ENCODE measurements at regions not wholly inside any gene's neighbourhood (a gene's known extent, or its start where the extent isn't known, plus 50 kb on each side); places are given as distances from the start of the nearest gene placed in this dataset.
"Not testable (repeated sequence)": the region's sequence is repeated elsewhere in the genome, so short reads cannot be mapped to it uniquely, and the experiment has no call there.

DNA sequence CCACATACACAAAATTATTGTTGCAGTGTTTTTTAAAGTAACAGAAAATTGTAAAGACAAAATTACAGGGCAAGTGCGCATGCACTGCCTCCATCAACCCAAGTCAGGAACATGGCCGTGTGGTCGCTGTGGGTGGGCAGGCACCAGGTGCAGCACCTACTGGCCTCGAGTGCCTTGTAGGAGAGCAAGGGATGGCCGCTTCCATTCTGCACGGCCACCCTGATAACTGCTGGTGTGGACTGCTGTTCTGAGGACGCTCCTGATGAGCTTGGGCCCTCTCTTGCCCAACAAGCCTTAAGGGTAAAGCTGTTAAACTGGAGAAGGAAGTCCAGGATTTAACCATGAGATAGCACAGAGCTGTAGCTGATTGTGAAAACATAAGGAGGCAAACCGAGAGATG lies 124.6 kb upstream of the PPP1R9A start:
- Histone ChIP-seq H2AFZ (ENCODE audit: low read length) (no peak overlapping the region), H3K9me3 (replicated peaks; ENCODE audit: insufficient read depth, low read length) (no peaks in the 10 kb centered on the region), H3K4me3 (ENCODE audit: low read length) (no peak overlapping the region), H3K27me3 (replicated peaks; ENCODE audit: insufficient read depth, low read length) (no peaks in the 10 kb centered on the region), H3K9me2 (replicated peaks; ENCODE audit: insufficient read depth, low read length) (no peaks in the 10 kb centered on the region), H4K20me1 (ENCODE audit: insufficient read depth, low read length) (no peaks in the 10 kb centered on the region), H3K27ac (ENCODE audit: low read length) (no peak overlapping the region), H3K36me3 (replicated peaks; ENCODE audit: insufficient read depth, low read length) (no peaks in the 10 kb centered on the region), H3F3A (ENCODE audit: insufficient read depth, low read length) (no peaks in the 10 kb centered on the region), H3K79me2 (ENCODE audit: low read length) (no peaks in the 10 kb centered on the region), H3K4me2 (ENCODE audit: low read depth, low read length) (no peak overlapping the region), H3K4me1 (ENCODE audit: low read length) (no peaks in the 10 kb centered on the region), H3K9ac (ENCODE audit: low read length) (no peak overlapping the region)
- no peak for DNase-seq
- no peak for TF ChIP-seq CTCF (IDR thresholded peaks at IDR 0.05; ENCODE audit: low read length)
- no peak for TF ChIP-seq EZH2 (optimal IDR thresholded peaks at IDR 0.05; ENCODE audit: low read depth, low read length)
- TF ChIP-seq EZH2phosphoT487 (IDR thresholded peaks at IDR 0.05; ENCODE audit: low read length), result no peak

DNA sequence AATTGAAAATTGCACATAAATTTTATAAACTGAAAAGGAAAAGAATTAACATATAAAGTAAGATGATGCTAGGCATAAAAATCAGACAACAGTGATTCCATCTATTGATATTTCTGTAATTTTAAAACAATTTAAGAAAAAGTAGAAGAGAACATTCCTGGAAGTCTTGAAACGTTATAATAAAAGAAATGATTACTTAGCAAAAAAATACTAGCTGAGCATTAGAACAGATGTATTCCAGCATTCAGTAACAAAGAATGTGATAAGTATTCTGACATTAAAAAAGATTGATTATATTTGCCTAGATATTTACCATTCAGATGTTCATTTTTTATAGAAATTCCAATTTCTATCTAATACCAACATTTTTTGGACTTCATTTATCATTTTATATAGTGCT lies 120.1 kb upstream of the PPP1R9A start:
- no peak overlapping the region for H3K4me2 ChIP-seq (ENCODE audit: low read depth, low read length)
- no peaks in the 10 kb centered on the region for H3K4me1 ChIP-seq (ENCODE audit: low read length)
- no peak for TF ChIP-seq EZH2phosphoT487 (IDR thresholded peaks at IDR 0.05; ENCODE audit: low read length)
- TF ChIP-seq EZH2 (optimal IDR thresholded peaks at IDR 0.05; ENCODE audit: low read depth, low read length), result no peak
- TF ChIP-seq CTCF (IDR thresholded peaks at IDR 0.05; ENCODE audit: low read length), result no peak
- H3F3A ChIP-seq (ENCODE audit: insufficient read depth, low read length), result no peaks in the 10 kb centered on the region
- no peaks in the 10 kb centered on the region for H3K27me3 ChIP-seq (replicated peaks; ENCODE audit: insufficient read depth, low read length)
- H3K9me2 ChIP-seq (replicated peaks; ENCODE audit: insufficient read depth, low read length), result no peaks in the 10 kb centered on the region
- no peak overlapping the region for H3K4me3 ChIP-seq (ENCODE audit: low read length)
- H4K20me1 ChIP-seq (ENCODE audit: insufficient read depth, low read length), result no peaks in the 10 kb centered on the region
- H3K9ac ChIP-seq (ENCODE audit: low read length), result no peak overlapping the region
- no peaks in the 10 kb centered on the region for H3K36me3 ChIP-seq (replicated peaks; ENCODE audit: insufficient read depth, low read length)
- H2AFZ ChIP-seq (ENCODE audit: low read length), result no peak overlapping the region
- no peaks in the 10 kb centered on the region for H3K79me2 ChIP-seq (ENCODE audit: low read length)
- DNase-seq, result no peak
- H3K27ac ChIP-seq (ENCODE audit: low read length), result no peak overlapping the region
- H3K9me3 ChIP-seq (replicated peaks; ENCODE audit: insufficient read depth, low read length), result no peaks in the 10 kb centered on the region

DNA sequence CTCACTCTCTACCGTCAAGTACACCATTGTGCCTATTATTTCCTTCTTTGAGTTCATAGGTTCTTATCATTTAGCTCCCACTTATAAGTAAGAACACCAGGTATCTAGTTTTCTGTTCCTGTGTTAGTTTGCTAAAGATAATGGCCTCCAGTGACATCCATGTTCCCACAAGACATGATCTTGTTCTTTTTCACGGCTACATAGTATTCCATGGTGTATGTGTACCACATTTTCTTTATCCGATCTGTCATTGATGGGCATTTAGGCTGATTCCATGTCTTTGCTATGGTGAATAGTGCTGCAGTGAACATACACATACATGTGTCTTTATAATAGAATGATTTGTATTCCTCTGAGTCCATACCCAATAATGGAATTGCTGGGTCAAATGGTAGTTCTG lies 119.0 kb upstream of the PPP1R9A start:
- DNase-seq; H3K27ac ChIP-seq (ENCODE audit: low read length); H3K4me3 ChIP-seq (ENCODE audit: low read length); H3K27me3 ChIP-seq (replicated peaks; ENCODE audit: insufficient read depth, low read length); H4K20me1 ChIP-seq (ENCODE audit: insufficient read depth, low read length); H3F3A ChIP-seq (ENCODE audit: insufficient read depth, low read length); H2AFZ ChIP-seq (ENCODE audit: low read length); H3K36me3 ChIP-seq (replicated peaks; ENCODE audit: insufficient read depth, low read length); H3K4me2 ChIP-seq (ENCODE audit: low read depth, low read length); H3K9ac ChIP-seq (ENCODE audit: low read length); H3K9me2 ChIP-seq (replicated peaks; ENCODE audit: insufficient read depth, low read length); H3K4me1 ChIP-seq (ENCODE audit: low read length); H3K79me2 ChIP-seq (ENCODE audit: low read length); H3K9me3 ChIP-seq (replicated peaks; ENCODE audit: insufficient read depth, low read length): not testable (repeated sequence)

DNA sequence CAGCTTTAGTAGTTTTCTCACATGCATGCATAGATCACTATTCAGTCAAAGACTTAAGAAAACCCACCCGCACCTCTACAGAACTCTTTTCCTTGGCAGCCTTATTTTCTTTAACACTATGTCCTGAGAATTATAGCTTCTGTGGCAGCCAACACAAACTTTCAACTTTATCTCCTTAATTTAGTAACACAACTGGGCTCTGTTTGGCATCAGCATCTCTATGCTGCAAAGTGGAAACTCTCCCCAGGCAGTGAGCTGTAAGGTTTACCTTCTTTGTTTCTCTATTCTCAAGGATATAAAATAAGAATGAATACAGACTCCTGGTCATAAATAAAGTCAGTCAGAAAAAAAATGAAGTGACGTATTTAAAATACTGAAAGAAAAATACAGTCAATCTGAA lies 115.2 kb upstream of the PPP1R9A start:
- H3K36me3 ChIP-seq (replicated peaks; ENCODE audit: insufficient read depth, low read length), result no peaks in the 10 kb centered on the region
- H3K27ac ChIP-seq (ENCODE audit: low read length), result no peak overlapping the region
- no peaks in the 10 kb centered on the region for H3F3A ChIP-seq (ENCODE audit: insufficient read depth, low read length)
- H3K9ac ChIP-seq (ENCODE audit: low read length), result no peak overlapping the region
- H2AFZ ChIP-seq (ENCODE audit: low read length), result no peak overlapping the region
- H4K20me1 ChIP-seq (ENCODE audit: insufficient read depth, low read length), result no peaks in the 10 kb centered on the region
- no peak overlapping the region for H3K4me2 ChIP-seq (ENCODE audit: low read depth, low read length)
- H3K27me3 ChIP-seq (replicated peaks; ENCODE audit: insufficient read depth, low read length), result no peaks in the 10 kb centered on the region
- no peak for TF ChIP-seq EZH2phosphoT487 (IDR thresholded peaks at IDR 0.05; ENCODE audit: low read length)
- no peak for TF ChIP-seq CTCF (IDR thresholded peaks at IDR 0.05; ENCODE audit: low read length)
- TF ChIP-seq EZH2 (optimal IDR thresholded peaks at IDR 0.05; ENCODE audit: low read depth, low read length), result no peak
- H3K9me3 ChIP-seq (replicated peaks; ENCODE audit: insufficient read depth, low read length), result no peaks in the 10 kb centered on the region
- H3K79me2 ChIP-seq (ENCODE audit: low read length), result no peaks in the 10 kb centered on the region
- no peaks in the 10 kb centered on the region for H3K9me2 ChIP-seq (replicated peaks; ENCODE audit: insufficient read depth, low read length)
- H3K4me3 ChIP-seq (ENCODE audit: low read length), result no peak overlapping the region
- H3K4me1 ChIP-seq (ENCODE audit: low read length), result no peaks in the 10 kb centered on the region
- no peak for DNase-seq

DNA sequence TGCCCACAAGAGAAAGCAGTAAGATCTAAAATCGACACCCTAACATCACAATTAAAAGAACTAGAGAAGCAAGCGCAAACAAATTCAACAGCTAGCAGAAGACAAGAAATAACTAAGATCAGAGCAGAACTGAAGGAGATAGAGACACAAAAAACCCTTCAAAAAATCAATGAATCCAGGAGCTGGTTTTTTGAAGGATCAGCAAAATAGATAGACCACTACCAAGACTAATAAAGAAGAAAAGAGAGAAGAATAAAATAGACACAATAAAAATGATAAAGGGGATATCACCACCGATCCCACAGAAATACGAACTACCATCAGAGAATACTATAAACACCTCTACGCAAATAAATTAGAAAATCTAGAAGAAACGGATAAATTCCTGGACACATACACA lies 110.0 kb upstream of the PPP1R9A start:
- H3K27ac ChIP-seq (ENCODE audit: low read length), result not testable (repeated sequence)

More for the DNA sequence above, 110.0 kb upstream of the PPP1R9A start:
- not testable (repeated sequence) for H3K9me3 ChIP-seq (replicated peaks; ENCODE audit: insufficient read depth, low read length); H3K4me2 ChIP-seq (ENCODE audit: low read depth, low read length); H4K20me1 ChIP-seq (ENCODE audit: insufficient read depth, low read length); DNase-seq; H2AFZ ChIP-seq (ENCODE audit: low read length); H3F3A ChIP-seq (ENCODE audit: insufficient read depth, low read length); H3K9me2 ChIP-seq (replicated peaks; ENCODE audit: insufficient read depth, low read length); H3K4me1 ChIP-seq (ENCODE audit: low read length); H3K9ac ChIP-seq (ENCODE audit: low read length); H3K36me3 ChIP-seq (replicated peaks; ENCODE audit: insufficient read depth, low read length); H3K4me3 ChIP-seq (ENCODE audit: low read length); H3K27me3 ChIP-seq (replicated peaks; ENCODE audit: insufficient read depth, low read length); H3K79me2 ChIP-seq (ENCODE audit: low read length)

Data from MM.1S (cell line).